Stimulated activated CD4-positive, alpha-beta T cell treated with anti-CD3 and anti-CD28 coated beads, TNF-alpha, amount 100 ng/mL, for 24 hours (primary cell): ENCODE measurements at regions not wholly inside any gene's neighbourhood (a gene's known extent, or its start where the extent isn't known, plus 50 kb on each side); places are given as distances from the start of the nearest gene placed in this dataset.
"Not testable (repeated sequence)": the region's sequence is repeated elsewhere in the genome, so short reads cannot be mapped to it uniquely, and the experiment has no call there.

ENCODE experiments used
- DNase-seq, 3 experiments: peaks; one replicate each; pipeline ENCODE4 v3.0.0-alpha.2; 2020; ENCODE audit warnings: low read depth in 3 of 3

DNA sequence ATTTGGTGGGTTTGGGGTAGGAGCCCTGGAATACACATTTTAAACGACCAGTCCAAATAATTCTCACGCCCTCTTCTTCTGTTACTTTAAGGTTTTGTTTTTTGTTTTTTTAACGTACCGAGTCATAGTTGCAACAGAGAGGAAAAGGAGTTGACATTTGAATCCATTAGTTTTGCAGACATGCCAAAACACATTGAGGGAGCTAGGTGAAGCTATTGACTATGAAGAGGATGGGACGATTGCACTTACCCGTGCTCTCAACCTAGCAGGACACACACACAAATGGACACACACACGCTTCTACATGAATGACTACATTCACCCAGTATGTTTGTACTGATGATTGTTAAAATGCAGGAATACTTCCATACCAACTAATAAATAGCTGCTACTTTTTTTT, 54.3 kb upstream of the CIT start:
- no peak for DNase-seq

DNA sequence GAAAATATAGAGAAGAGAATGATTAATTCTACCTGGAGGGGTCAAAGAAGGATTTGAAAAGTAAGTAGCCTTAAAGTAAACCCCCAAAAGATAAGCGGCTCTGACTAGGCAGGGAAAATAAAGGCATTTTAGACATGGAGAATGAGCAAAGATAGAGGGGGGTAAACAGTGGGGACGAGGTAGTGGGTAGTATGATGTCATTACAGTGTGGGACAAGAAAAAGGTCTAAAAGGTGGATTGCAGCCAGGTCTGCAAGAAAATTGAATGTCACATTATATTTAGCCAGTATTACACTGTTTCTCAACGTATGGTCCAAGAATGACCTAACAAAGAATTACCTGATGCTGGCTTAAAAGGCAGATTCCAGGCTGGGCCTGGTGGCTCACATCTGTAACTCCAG, 55.8 kb upstream of the CIT start:
- no peak for DNase-seq

DNA sequence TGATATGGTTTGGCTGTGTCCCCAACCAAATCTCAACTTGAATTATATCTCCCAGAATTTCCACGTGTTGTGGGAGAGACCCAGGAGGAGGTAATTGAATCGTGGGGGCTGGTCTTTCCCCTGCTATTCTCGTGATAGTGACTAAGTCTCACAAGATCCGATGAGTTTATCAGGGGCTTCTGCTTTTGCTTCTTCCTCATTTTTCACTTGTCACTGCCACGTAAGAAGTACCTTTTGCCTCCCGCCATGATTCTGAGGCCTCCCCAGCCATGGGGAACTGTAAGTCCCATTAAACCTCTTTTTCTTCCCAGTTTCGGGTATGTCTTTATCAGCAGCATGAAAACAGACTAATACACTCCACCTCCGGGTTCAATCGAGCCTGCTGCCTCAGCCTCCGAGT, 54.3 kb upstream of the BICDL1 start:
- not testable (repeated sequence) for DNase-seq

DNA sequence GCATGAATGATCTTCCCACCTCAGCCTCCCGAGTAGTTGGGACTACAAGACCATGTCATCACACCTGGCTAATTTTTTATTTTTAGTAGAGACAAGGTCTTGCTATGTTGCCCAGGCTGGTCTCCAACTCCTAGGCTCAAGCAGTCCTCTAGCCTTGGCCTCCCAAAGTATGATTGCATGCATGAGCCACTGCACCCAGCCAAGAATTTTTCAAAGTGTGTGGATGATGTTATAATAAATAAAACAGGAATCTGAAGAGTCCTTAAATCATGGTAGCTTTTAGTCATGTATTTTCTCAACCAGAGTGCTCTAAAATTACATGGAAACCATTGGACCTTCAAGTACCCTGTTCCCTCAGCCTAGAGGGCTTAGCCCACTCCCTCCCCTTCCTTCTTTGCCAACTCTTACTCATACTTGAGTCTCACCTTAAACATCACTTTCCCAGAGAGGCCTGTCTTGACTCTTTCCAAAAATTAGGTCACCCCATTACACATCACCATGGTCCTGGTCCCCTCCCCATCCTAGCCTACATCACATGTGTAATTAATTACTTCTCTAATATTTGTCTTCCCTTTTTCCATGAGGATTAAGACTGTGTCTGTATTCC, 52.2 kb upstream of the BICDL1 start:
- DNase-seq, result no peak

DNA sequence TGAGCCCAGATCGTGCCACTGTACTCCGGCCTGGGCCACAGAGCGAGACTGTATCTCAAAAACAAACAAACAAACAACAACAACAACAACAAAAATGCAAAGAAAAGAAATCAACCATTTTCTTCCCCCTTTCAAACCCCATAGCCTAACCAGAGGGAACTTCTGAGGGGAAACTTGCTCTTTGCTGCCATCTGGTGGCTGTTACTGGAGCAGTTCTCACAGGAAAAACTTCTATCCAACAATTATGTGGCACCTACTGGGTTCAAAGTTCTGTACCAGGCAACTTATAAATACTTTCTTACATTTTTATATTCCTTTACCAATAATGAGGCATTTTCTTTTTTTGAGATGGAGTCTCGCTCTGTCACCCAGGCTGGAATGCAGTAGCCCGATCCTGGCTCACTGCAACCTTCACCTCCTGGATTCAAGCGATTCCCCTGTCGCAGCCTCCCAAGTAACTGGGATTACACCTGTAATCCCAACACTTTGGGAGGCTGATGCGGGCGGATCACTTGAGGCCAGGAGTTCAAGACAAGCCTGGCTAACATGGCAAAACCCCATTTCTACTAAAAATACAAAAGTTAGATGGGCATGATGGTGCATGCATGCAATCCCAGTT, 50.9 kb upstream of the BICDL1 start:
- peak; percentile 39 to 58 (median 57) for DNase-seq
